HG02884 (cell line): ENCODE measurements at regions not wholly inside any gene's neighbourhood (a gene's known extent, or its start where the extent isn't known, plus 50 kb on each side); places are given as distances from the start of the nearest gene placed in this dataset.
"Not testable (repeated sequence)": the region's sequence is repeated elsewhere in the genome, so short reads cannot be mapped to it uniquely, and the experiment has no call there.

Experiments used
- ATAC-seq: cut with Tn5 transposase; IDR thresholded peaks from one replicate; pipeline ENCODE4 v1.9.1; 2021; ENCODE audit warnings: mild to moderate bottlenecking, moderate library complexity; ENCODE audit not compliant: unreplicated experiment

GRCh38 chr5:166127766-166128570, 2163.5 kb upstream of the WWC1 start:
- ATAC-seq, result no peak

DNA sequence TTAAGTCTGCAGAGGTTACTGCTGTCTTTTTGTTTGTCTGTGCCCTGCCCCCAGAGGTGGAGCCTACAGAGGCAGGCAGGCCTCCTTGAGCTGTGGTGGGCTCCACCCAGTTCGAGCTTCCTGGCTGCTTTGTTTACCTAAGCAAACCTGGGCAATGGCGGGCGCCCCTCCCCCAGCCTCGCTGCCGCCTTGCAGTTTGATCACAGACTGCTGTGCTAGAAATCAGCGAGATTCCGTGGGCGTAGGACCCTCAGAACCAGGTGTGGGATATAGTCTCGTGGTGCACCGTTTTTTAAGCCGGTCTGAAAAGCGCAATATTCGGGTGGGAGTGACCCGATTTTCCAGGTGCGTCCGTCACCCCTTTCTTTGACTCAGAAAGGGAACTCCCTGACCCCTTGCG, 2146.3 kb upstream of the WWC1 start:
- ATAC-seq, result not testable (repeated sequence)

- no peak for ATAC-seq
Observed at GRCh38 chr5:166163996-166164610, 2127.3 kb upstream of the WWC1 start.

- no peak for ATAC-seq
Observed at GRCh38 chr5:166165596-166165995, 2125.8 kb upstream of the WWC1 start.

GRCh38 chr5:166166071-166166470, 2125.4 kb upstream of the WWC1 start:
- no peak for ATAC-seq

- ATAC-seq, result no peak
Observed at GRCh38 chr5:166172597-166172996, 2118.8 kb upstream of the WWC1 start.

DNA sequence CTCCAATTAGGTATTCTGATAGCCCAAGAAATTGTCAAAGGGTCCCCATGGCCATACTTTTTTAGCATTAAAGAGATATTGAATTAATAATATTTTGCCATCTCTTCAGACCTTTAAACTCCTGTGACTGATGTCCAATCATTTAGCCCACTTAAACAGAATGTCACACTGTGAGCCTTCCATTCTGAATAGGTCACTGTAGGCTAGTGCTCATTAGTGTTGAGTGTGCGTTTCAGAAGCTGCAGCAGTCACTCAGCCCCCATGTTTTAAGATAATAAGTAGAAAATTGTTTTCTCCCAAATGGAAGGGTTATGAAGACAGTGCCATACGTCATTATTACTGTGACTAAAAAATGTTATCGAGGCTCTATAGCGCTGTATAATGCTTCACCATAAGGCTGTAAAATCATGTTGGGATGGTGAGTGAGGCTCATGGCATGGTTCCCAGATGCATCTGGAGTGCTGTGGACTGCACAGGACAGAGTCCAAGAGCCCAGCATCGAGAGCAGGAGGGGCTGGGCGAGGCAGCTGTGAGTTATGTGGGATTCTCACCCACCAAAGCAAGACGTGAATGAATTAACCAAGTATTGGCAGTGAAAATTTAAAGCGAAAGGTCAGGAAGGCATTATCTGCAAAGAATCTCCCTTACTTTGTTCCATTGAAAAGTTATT, 2112.9 kb upstream of the WWC1 start:
- no peak for ATAC-seq

DNA sequence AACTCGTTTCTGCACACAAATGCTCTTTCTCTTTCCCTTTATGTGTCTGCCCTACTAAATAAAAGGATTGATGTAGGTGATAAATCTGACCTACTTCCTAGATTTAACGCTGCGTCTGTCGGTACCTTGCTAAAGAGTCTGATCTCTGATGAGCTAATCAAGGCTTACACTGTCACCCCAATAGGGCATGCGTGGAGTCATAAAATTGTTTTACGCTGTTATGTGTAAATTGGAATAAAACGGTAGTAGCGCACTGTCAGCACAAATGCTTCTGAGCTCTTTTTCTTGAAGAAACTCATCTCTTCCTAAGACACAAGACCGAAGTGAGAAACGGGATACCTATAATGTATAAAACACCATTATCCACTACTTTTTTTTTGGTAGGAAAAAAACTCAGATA, 2106.3 kb upstream of the WWC1 start:
- ATAC-seq, result no peak

GRCh38 chr5:166188501-166189325, 2102.7 kb upstream of the WWC1 start:
- ATAC-seq, result no peak

GRCh38 chr5:166192696-166193095, 2098.7 kb upstream of the WWC1 start:
- no peak for ATAC-seq

DNA sequence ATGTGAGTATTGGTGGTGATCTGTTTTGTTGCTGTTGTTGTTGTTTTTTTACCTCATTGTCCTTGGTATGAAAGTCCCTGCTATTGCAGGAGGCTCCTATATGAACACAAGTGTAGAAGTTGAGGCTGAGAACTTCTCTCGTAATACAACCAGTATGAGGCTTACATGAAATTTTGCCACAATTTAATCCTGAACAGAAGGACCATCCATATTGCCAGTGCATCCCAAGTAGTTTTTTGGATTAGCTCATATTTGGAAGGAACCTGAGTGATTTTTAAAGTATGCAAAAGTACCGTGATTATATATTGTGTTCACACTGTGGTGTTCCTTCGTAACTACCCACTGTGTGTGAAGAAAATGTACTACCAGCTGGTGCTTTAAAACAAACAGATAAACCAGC, 2095.5 kb upstream of the WWC1 start:
- no peak for ATAC-seq

- ATAC-seq, result no peak
Observed at GRCh38 chr5:166200532-166200931, 2090.9 kb upstream of the WWC1 start.

GRCh38 chr5:166211640-166212039, 2079.8 kb upstream of the WWC1 start:
- ATAC-seq, result no peak

GRCh38 chr5:166236327-166236726, 2055.1 kb upstream of the WWC1 start:
- no peak for ATAC-seq

DNA sequence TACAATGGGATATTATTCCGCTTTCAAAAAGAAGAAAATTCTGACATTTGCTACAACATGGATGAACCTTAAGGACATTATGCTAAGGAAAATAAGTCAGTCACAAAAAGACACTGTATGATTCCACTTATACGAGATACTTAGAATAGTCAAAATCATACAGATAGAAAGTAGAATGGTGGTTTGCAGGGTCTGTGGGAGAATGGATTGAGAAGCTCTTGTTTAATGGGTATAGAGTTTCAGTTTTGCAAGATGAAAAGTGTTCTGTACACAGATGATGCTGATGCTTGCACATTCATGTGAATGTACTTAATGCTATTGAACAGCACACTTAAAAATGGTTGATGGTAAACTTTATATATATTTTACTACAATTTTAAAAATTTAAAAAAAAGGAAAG, 2050.7 kb upstream of the WWC1 start:
- no peak for ATAC-seq

GRCh38 chr5:166245556-166245955, 2045.9 kb upstream of the WWC1 start:
- ATAC-seq, result no peak

DNA sequence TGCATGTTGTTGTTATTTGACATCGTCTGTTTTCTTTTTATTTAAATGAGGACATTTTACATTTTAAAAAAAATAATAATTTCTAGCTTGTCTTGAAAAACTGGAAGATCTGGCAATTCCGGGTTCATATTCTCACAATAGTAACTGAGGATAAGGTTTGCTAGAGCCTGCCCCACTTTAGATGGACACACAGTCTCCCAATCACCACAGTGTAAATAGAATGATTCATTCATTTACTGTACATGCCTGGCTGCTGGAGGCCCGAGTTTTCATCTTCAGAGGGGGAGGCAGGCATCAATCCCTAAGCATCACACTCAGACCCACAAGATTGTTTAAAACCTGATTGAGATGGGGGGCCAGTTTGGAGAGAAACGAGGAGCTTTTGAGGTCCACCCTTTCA, 2039.7 kb upstream of the WWC1 start:
- ATAC-seq, result no peak

- ATAC-seq, result no peak
Observed at GRCh38 chr5:166257661-166258060, 2033.8 kb upstream of the WWC1 start.

DNA sequence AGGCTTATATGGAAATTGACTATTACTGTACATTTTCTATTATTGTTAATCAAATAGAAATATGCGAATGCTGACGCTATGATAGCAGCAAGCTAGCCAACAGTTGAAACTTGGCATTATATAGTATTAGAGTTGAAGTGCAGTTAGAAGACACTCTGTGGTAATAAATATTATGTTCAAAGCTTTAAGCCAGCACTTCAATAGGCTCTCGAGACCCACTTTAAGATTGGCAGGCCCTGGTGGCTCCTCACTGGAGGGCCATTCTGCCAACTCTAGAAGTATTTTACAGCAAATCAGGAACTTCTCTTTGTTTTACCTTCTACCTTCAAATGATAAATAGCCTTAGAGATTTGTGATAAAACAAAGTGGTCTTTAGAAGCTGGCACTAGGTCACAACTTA, 2029.0 kb upstream of the WWC1 start:
- no peak for ATAC-seq

DNA sequence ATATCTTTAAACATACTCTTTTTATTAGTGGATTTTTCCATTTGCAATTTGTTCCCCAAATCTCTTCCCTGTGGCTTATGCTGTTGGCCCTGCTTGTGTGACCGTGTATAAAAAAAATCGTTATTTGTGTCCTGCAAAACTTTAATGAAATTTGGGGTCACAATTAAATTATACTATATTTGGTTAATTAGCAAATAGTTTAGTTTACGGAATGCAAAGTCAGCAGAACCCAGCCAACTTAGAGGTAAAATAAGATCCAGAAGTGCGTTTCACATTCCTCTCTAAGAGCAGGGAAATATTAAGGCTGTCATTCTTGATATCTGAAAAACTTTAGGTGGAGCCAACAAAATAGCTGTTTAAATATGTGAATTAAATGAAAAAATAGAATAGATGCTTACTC, 2023.5 kb upstream of the WWC1 start:
- ATAC-seq, result no peak

DNA sequence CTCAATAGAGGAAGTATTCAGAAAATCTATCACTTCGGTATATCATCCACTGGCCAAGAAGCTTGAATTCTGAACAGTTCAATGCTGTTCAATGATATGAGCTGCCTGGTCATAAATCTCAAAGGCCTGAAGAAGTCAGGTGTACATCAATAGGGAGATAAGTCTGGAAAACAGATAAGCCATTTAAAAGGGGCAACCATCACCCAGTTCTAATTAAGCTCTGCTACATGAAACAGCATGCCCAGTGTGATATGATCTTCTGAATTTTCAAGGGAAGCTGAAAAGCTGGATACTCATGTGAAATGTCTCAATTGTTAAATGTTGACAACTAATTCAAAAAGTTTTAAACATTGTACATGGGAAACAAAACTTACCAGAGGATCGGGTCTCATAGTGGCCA, 2020.7 kb upstream of the WWC1 start:
- ATAC-seq, result no peak
